ENCODE measurements at regions not wholly inside any gene's neighbourhood (a gene's known extent, or its start where the extent isn't known, plus 50 kb on each side); places are given as distances from the start of the nearest gene placed in this dataset.

- Histone ChIP-seq H3K4me3 (ENCODE audit: low read length) (no peak overlapping the region), H3K27ac (ENCODE audit: low read length) (no peak overlapping the region), H3K79me2 (ENCODE audit: low read length) (no peaks in the 10 kb centered on the region), H3F3A (ENCODE audit: low read length, unreplicated experiment) (no peaks in the 10 kb centered on the region), H3K4me1 (ENCODE audit: insufficient read depth, low read length) (no peaks in the 10 kb centered on the region), H3K36me3 (ENCODE audit: low read depth, low read length) (no peaks in the 10 kb centered on the region), H3K9ac (ENCODE audit: low read length) (no peak overlapping the region), H3K9me3 (ENCODE audit: low read length) (no peaks in the 10 kb centered on the region), H2AFZ (ENCODE audit: low read length) (no peak overlapping the region), H4K20me1 (ENCODE audit: low read length) (no peaks in the 10 kb centered on the region), H3K9me2 (replicated peaks; ENCODE audit: low read length) (no peaks in the 10 kb centered on the region), H3K27me3 (ENCODE audit: low read length) (peaks cover 11% of the 10 kb centered on the region; the same call in 1 of the 2 replicates), H3K4me2 (ENCODE audit: low read length) (no peak overlapping the region)
- POLR2A ChIA-PET (ENCODE audit: unreplicated experiment), result no interaction called here
- no TSS peak for BruUV-seq (replicated peaks)
- intact Hi-C loops (cut with micrococcal nuclease), result no loop called here
- TF ChIP-seq EZH2phosphoT487 (IDR thresholded peaks at IDR 0.05; ENCODE audit: borderline replicate concordance, low read length) (no peak), EZH2 (IDR thresholded peaks at IDR 0.05; ENCODE audit: low read length, unreplicated experiment) (no peak)
- TF ChIP-seq, protein P1, sequence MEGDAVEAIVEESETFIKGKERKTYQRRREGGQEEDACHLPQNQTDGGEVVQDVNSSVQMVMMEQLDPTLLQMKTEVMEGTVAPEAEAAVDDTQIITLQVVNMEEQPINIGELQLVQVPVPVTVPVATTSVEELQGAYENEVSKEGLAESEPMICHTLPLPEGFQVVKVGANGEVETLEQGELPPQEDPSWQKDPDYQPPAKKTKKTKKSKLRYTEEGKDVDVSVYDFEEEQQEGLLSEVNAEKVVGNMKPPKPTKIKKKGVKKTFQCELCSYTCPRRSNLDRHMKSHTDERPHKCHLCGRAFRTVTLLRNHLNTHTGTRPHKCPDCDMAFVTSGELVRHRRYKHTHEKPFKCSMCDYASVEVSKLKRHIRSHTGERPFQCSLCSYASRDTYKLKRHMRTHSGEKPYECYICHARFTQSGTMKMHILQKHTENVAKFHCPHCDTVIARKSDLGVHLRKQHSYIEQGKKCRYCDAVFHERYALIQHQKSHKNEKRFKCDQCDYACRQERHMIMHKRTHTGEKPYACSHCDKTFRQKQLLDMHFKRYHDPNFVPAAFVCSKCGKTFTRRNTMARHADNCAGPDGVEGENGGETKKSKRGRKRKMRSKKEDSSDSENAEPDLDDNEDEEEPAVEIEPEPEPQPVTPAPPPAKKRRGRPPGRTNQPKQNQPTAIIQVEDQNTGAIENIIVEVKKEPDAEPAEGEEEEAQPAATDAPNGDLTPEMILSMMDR (conservative IDR thresholded peaks at IDR 0.05; ENCODE audit: low read depth, low read length), result no peak
- ATAC-seq (no peak), DNase-seq (no peak)
- CTCF ChIA-PET, result no interaction called here
Observed at GRCh38 chrX:131907488-131908314, 115.4 kb upstream of the STK26 start.

DNA sequence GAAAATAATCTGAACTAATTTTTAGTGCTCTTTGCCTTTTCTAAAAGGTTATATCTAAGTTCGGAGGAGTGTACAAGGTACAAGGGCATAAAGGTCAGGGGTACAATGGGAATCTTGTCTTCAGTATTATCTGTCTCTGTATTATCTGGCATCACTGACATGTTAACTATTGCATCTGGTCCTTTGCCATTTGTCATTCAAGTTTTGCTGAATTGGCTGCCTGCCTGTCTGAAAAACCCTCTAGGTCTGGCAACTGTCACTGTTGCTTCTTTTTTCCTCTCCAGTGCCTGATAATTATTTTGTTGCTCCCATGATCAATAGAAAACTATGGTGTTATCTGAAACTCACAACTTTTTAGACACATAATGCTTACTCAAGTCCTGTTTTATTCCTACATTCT lies 112.5 kb upstream of the STK26 start:
- no peaks in the 10 kb centered on the region for H3K36me3 ChIP-seq (ENCODE audit: low read depth, low read length)
- no peaks in the 10 kb centered on the region for H3K4me1 ChIP-seq (ENCODE audit: insufficient read depth, low read length)
- no peak for DNase-seq
- no peak overlapping the region for H3K4me3 ChIP-seq (ENCODE audit: low read length)
- ChIA-PET CTCF (no interaction called here), POLR2A (ENCODE audit: unreplicated experiment) (no interaction called here)
- no peak overlapping the region for H3K9ac ChIP-seq (ENCODE audit: low read length)
- no peak overlapping the region for H3K4me2 ChIP-seq (ENCODE audit: low read length)
- BruUV-seq (replicated peaks), result no TSS peak
- no peaks in the 10 kb centered on the region for H3K79me2 ChIP-seq (ENCODE audit: low read length)
- H3K9me3 ChIP-seq (ENCODE audit: low read length), result no peaks in the 10 kb centered on the region
- no peak overlapping the region for H2AFZ ChIP-seq (ENCODE audit: low read length)
- peaks cover 11% of the 10 kb centered on the region; the same call in 1 of the 2 replicates for H3K27me3 ChIP-seq (ENCODE audit: low read length)
- TF ChIP-seq EZH2phosphoT487 (IDR thresholded peaks at IDR 0.05; ENCODE audit: borderline replicate concordance, low read length) (no peak), EZH2 (IDR thresholded peaks at IDR 0.05; ENCODE audit: low read length, unreplicated experiment) (no peak)
- TF ChIP-seq, protein P1 (conservative IDR thresholded peaks at IDR 0.05; ENCODE audit: low read depth, low read length), result no peak
- no peaks in the 10 kb centered on the region for H3F3A ChIP-seq (ENCODE audit: low read length, unreplicated experiment)
- H4K20me1 ChIP-seq (ENCODE audit: low read length), result no peaks in the 10 kb centered on the region
- H3K9me2 ChIP-seq (replicated peaks; ENCODE audit: low read length), result no peaks in the 10 kb centered on the region
- intact Hi-C loops (cut with micrococcal nuclease), result no loop called here
- H3K27ac ChIP-seq (ENCODE audit: low read length), result no peak overlapping the region
- no peak for ATAC-seq

DNA sequence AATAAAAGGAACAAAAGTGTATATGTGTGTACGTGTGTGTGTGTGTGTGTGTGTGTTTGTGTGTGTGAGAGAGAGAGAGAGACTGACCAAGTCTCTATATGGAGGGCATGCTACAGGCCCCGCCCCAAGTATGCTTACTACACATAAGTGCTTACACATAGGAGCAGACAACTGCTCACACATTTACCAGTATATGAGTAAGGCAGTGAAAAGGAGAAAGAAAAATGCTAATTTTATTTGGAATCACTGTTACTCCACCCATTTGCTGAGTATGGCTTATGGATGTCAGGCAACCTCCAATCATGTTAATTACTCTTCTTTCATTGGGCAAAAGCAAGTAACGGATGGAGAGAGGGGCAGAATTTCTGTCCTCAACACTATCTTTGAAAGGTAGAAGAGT lies 107.6 kb upstream of the STK26 start:
- H3K79me2 ChIP-seq (ENCODE audit: low read length), result no peaks in the 10 kb centered on the region
- POLR2A ChIA-PET (ENCODE audit: unreplicated experiment), result no interaction called here
- no peak overlapping the region for H3K27ac ChIP-seq (ENCODE audit: low read length)
- no peak overlapping the region for H3K9ac ChIP-seq (ENCODE audit: low read length)
- DNase-seq (no peak), ATAC-seq (no peak)
- no peaks in the 10 kb centered on the region for H3K9me3 ChIP-seq (ENCODE audit: low read length)
- no peaks in the 10 kb centered on the region for H3F3A ChIP-seq (ENCODE audit: low read length, unreplicated experiment)
- H3K9me2 ChIP-seq (replicated peaks; ENCODE audit: low read length), result no peaks in the 10 kb centered on the region
- H3K4me3 ChIP-seq (ENCODE audit: low read length), result no peak overlapping the region
- H4K20me1 ChIP-seq (ENCODE audit: low read length), result no peaks in the 10 kb centered on the region
- CTCF ChIA-PET, result no interaction called here
- no peaks in the 10 kb centered on the region for H3K36me3 ChIP-seq (ENCODE audit: low read depth, low read length)
- H3K27me3 ChIP-seq (ENCODE audit: low read length), result no peaks in the 10 kb centered on the region
- H3K4me2 ChIP-seq (ENCODE audit: low read length), result no peak overlapping the region
- no peak for TF ChIP-seq EZH2 (IDR thresholded peaks at IDR 0.05; ENCODE audit: low read length, unreplicated experiment)
- TF ChIP-seq, protein P1 (conservative IDR thresholded peaks at IDR 0.05; ENCODE audit: low read depth, low read length), result no peak
- TF ChIP-seq EZH2phosphoT487 (IDR thresholded peaks at IDR 0.05; ENCODE audit: borderline replicate concordance, low read length), result no peak
- BruUV-seq (replicated peaks), result no TSS peak
- no peaks in the 10 kb centered on the region for H3K4me1 ChIP-seq (ENCODE audit: insufficient read depth, low read length)
- intact Hi-C loops (cut with micrococcal nuclease), result no loop called here
- H2AFZ ChIP-seq (ENCODE audit: low read length), result no peak overlapping the region
